IPS-NIHi7 (cell line): ENCODE measurements at regions not wholly inside any gene's neighbourhood (a gene's known extent, or its start where the extent isn't known, plus 50 kb on each side); places are given as distances from the start of the nearest gene placed in this dataset.

Experiments
- DNase-seq: peaks from one replicate; pipeline ENCODE4 v3.0.0; 2012; ENCODE audit warnings: mixed read lengths; ENCODE audit errors: extremely low spot score

GRCh38 chr13:43984292-43984691, 104.6 kb downstream of the LACC1 start:
- no peak for DNase-seq

- no peak for DNase-seq
These were observed 105.8 kb downstream of the LACC1 start for GRCh38 chr13:43985422-43986072.

- DNase-seq: no peak
These were observed 106.8 kb downstream of the LACC1 start for GRCh38 chr13:43986421-43986981.

- DNase-seq: no peak
These were observed 108.6 kb downstream of the LACC1 start for GRCh38 chr13:43988302-43988701.

GRCh38 chr13:43990021-43990420, 110.3 kb downstream of the LACC1 start:
- DNase-seq: no peak

- DNase-seq: no peak
These were observed 111.1 kb downstream of the LACC1 start for GRCh38 chr13:43990829-43991228.

GRCh38 chr13:43991773-43992201, 112.1 kb downstream of the LACC1 start:
- DNase-seq: no peak

GRCh38 chr13:43992211-43992610, 112.5 kb downstream of the LACC1 start:
- no peak for DNase-seq

GRCh38 chr13:43994999-43995859, 115.5 kb downstream of the LACC1 start:
- no peak for DNase-seq

GRCh38 chr13:43996221-43996620, 116.5 kb downstream of the LACC1 start:
- no peak for DNase-seq

- no peak for DNase-seq
These were observed 123.8 kb downstream of the LACC1 start for GRCh38 chr13:44003481-44003880.

- DNase-seq: peak; percentile 27
These were observed 125.2 kb downstream of the LACC1 start for GRCh38 chr13:44004878-44005277.

GRCh38 chr13:44007451-44007850, 127.7 kb downstream of the LACC1 start:
- no peak for DNase-seq

GRCh38 chr13:44011036-44011435, 131.3 kb downstream of the LACC1 start:
- DNase-seq: no peak

GRCh38 chr13:44012910-44013757, 133.4 kb downstream of the LACC1 start:
- DNase-seq: no peak

GRCh38 chr13:44013758-44014291, 134.1 kb downstream of the LACC1 start:
- DNase-seq: no peak

GRCh38 chr13:44014501-44014900, 134.8 kb downstream of the LACC1 start:
- no peak for DNase-seq

- DNase-seq: no peak
These were observed 135.4 kb downstream of the LACC1 start for GRCh38 chr13:44015118-44015517.

GRCh38 chr13:44015811-44016210, 136.1 kb downstream of the LACC1 start:
- no peak for DNase-seq

- no peak for DNase-seq
These were observed 138.1 kb downstream of the LACC1 start for GRCh38 chr13:44017756-44018309.

- DNase-seq: no peak
These were observed 139.9 kb downstream of the LACC1 start for GRCh38 chr13:44019651-44020050.
